ENCODE measurements at regions not wholly inside any gene's neighbourhood (a gene's known extent, or its start where the extent isn't known, plus 50 kb on each side); places are given as distances from the start of the nearest gene placed in this dataset.
A peak's percentile ranks its signal among the peaks of the same experiment; 100 is the strongest.

DNA sequence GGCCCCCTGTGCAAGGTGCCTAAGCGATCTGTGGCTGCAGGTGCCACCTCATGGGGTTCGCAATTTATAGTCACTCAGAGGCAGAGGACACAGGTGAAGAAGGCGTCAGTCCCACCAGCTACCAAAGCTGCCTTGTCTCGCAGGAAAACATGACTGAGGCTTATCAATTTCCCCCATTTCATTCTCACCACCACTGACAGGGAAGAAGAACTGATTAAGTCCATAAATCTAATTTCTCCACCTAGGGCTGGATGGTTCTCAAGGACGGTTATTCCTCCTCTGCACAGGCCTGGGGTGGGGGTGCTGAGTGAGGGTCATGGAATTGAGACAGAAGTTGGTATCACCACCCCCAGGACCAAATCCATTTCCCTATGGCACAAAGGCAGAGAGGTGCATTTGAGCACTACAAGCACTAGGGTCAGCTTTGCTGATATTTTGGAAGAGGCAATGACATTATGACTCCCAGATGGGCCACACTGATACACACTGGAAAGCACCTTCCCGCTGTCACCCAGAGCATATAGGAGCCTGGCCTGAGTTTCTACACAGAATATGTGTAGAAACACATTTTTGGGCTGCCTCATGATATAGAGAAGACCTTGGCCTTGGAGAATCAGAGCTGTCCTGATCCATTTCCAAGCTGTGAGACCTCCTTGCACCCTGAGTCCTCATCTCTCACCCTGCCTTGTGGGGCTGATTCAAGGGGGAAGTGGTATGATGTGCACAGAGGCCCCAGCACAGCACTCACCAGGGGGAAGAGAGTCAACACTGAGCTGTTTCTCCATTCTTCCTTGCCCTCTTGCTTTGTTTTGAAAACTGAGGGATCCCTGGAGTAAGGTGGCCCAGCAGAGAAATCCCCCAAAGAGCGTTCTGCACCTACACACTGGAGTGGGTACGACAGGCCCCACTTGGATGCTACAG lies 59.4 kb downstream of the PITPNM2 start:
- no peak overlapping the region for H3K27ac ChIP-seq (ENCODE audit: low read length)
- H3K4me1 ChIP-seq (ENCODE audit: control insufficient read depth in 1 of 2, insufficient read depth in 2 of 2, low read length in 2 of 2): peaks cover 10 to 29% of the 10 kb centered on the region in 2 donors
- H3K27me3 ChIP-seq (ENCODE audit: low read depth, low read length): no peaks in the 10 kb centered on the region
- H3K4me3 ChIP-seq (ENCODE audit: low read depth in 1 of 2, low read length in 2 of 2): no peak overlapping the region
- H3K36me3 ChIP-seq (ENCODE audit: control insufficient read depth in 1 of 2, insufficient read depth in 2 of 2, low read length in 2 of 2): no peaks in the 10 kb centered on the region
- no peaks in the 10 kb centered on the region for H3K9me3 ChIP-seq (ENCODE audit: control insufficient read depth in 1 of 2, low read length in 2 of 2)

DNA sequence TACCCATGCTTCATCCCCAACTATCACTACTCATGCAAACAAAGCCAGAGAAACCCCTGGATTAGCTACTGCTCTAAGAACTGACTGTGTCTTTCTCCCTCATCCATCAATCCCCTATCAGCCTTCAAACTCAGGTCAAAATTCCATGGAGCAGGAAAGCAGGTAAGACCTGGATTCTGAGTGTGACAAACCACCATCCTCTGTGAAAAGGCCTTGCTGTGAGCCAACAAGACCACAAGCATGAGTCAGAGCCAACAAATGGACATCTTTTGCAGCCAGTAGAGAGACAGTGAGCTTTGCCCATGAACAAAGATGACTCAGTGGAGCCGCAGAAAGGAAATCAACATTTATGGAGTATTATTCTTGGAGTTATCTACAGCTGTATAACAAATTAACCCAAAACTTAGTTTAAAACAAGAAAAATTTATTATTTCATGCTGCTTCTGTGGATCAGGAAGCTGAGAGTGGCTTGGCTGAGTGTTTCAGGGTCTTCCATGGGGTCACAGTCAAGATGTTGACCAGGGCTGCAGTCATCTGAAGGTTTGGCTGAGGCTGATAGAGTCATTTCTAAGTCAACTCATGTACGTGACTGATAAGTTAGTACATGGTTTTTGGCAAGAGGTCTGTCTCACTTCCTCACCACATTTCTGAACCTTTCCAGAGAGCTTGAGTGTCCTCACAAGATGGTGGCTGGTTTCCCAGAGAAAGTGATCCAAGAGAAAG lies 61.1 kb downstream of the PITPNM2 start:
- H3K36me3 ChIP-seq (ENCODE audit: control insufficient read depth in 1 of 2, insufficient read depth in 2 of 2, low read length in 2 of 2): no peaks in the 10 kb centered on the region
- H3K9me3 ChIP-seq (ENCODE audit: control insufficient read depth in 1 of 2, low read length in 2 of 2): no peaks in the 10 kb centered on the region
- no peaks in the 10 kb centered on the region for H3K27me3 ChIP-seq (ENCODE audit: low read depth, low read length)
- H3K4me1 ChIP-seq (ENCODE audit: control insufficient read depth in 1 of 2, insufficient read depth in 2 of 2, low read length in 2 of 2): peaks cover 7 to 17% of the 10 kb centered on the region in 2 donors
- H3K27ac ChIP-seq (ENCODE audit: low read length): no peak overlapping the region
- H3K4me3 ChIP-seq (ENCODE audit: low read depth in 1 of 2, low read length in 2 of 2): no peak overlapping the region

DNA sequence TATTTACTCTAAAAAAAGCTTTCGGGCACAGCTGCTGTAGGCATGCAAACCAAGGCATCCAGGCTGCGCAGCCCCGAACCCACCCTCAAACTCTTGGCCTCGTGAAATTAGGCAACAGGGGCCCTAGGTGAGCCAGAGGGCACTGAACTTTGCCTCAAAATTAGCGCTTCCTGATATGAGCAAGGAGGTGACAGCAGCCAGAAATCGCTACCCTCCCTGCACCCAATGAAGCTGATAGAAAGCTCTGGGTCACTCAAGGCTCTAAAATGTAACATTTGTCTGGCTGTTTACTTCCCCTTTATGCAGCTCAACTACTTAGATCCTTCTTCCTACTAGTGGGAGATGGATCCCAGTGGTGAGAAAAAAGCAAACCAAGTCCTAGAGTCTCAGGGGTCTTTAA lies 61.8 kb downstream of the PITPNM2 start:
- Histone ChIP-seq H3K27me3 (ENCODE audit: low read depth, low read length) (no peaks in the 10 kb centered on the region), H3K4me1 (ENCODE audit: control insufficient read depth in 1 of 2, insufficient read depth in 2 of 2, low read length in 2 of 2) (peaks cover under 1 to 17% of the 10 kb centered on the region in 2 donors), H3K9me3 (ENCODE audit: control insufficient read depth in 1 of 2, low read length in 2 of 2) (no peaks in the 10 kb centered on the region), H3K4me3 (ENCODE audit: low read depth in 1 of 2, low read length in 2 of 2) (no peak overlapping the region), H3K36me3 (ENCODE audit: control insufficient read depth in 1 of 2, insufficient read depth in 2 of 2, low read length in 2 of 2) (no peaks in the 10 kb centered on the region), H3K27ac (ENCODE audit: low read length) (no peak overlapping the region)

DNA sequence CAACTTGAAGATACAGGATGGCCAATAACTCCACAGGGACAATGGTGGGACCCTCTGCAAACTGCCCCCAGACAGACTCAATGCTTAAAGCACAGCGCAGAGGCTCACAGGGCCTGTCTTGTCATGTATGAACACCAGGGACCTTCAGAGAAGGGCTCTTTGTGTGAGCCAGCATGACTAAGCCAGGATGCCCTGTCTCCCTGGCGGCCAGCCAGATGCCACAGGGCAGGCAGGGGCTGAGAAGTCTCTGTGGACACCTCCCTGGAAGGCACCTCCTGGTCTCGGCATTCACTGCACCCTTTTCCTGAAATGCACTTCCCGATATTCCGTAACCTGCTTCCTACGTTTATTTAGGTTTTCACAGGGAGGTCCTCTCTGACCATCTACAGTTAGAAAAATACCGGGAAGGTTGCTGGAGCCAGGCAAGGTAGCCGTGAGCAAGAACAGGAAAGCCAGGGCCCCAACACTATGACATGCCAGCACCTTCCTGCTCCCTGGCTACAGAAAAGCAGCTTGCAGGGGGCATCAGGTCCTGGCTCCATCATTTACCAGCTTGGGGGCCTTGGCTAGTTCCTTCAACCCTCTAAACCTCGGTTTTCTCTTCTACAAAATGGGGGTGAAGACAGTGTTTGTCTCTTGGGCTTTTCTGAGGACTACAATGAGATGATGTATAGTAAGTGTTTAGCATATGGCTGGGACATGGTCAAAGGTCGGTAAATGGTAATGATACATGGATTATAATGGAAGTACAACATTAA lies 65.0 kb downstream of the PITPNM2 start:
- Histone ChIP-seq H3K27ac (ENCODE audit: low read length) (no peak overlapping the region), H3K4me1 (ENCODE audit: control insufficient read depth in 1 of 2, insufficient read depth in 2 of 2, low read length in 2 of 2) (peaks cover 3 to 19% of the 10 kb centered on the region in 2 donors), H3K36me3 (ENCODE audit: control insufficient read depth in 1 of 2, insufficient read depth in 2 of 2, low read length in 2 of 2) (no peaks in the 10 kb centered on the region), H3K4me3 (ENCODE audit: low read depth in 1 of 2, low read length in 2 of 2) (no peak overlapping the region), H3K27me3 (ENCODE audit: low read depth, low read length) (no peaks in the 10 kb centered on the region), H3K9me3 (ENCODE audit: control insufficient read depth in 1 of 2, low read length in 2 of 2) (no peaks in the 10 kb centered on the region)

DNA sequence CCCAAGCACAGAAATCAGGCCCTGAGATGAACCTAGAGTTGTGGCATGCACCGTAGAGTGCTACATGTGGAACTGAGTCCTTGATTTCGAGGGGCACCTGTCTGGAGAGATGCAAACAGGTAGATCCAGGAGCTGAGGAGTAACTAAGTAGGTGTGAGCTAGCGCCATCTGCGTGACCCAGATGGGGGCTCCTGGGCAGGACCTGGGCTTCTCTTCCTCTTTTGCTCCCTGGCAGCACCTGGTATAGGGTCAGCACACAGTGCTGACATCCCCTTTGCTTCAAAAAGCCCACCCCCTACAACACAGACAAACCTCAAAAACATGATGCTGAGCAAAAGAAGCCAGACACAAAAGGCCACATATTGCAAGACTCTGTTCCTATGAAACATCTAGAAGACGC lies 65.8 kb downstream of the PITPNM2 start:
- no peaks in the 10 kb centered on the region for H3K27me3 ChIP-seq (ENCODE audit: low read depth, low read length)
- H3K4me1 ChIP-seq (ENCODE audit: control insufficient read depth in 1 of 2, insufficient read depth in 2 of 2, low read length in 2 of 2): peaks cover 3 to 19% of the 10 kb centered on the region in 2 donors
- H3K36me3 ChIP-seq (ENCODE audit: control insufficient read depth in 1 of 2, insufficient read depth in 2 of 2, low read length in 2 of 2): no peaks in the 10 kb centered on the region
- H3K9me3 ChIP-seq (ENCODE audit: control insufficient read depth in 1 of 2, low read length in 2 of 2): no peaks in the 10 kb centered on the region
- H3K4me3 ChIP-seq (ENCODE audit: low read depth in 1 of 2, low read length in 2 of 2): no peak overlapping the region
- no peak overlapping the region for H3K27ac ChIP-seq (ENCODE audit: low read length)

DNA sequence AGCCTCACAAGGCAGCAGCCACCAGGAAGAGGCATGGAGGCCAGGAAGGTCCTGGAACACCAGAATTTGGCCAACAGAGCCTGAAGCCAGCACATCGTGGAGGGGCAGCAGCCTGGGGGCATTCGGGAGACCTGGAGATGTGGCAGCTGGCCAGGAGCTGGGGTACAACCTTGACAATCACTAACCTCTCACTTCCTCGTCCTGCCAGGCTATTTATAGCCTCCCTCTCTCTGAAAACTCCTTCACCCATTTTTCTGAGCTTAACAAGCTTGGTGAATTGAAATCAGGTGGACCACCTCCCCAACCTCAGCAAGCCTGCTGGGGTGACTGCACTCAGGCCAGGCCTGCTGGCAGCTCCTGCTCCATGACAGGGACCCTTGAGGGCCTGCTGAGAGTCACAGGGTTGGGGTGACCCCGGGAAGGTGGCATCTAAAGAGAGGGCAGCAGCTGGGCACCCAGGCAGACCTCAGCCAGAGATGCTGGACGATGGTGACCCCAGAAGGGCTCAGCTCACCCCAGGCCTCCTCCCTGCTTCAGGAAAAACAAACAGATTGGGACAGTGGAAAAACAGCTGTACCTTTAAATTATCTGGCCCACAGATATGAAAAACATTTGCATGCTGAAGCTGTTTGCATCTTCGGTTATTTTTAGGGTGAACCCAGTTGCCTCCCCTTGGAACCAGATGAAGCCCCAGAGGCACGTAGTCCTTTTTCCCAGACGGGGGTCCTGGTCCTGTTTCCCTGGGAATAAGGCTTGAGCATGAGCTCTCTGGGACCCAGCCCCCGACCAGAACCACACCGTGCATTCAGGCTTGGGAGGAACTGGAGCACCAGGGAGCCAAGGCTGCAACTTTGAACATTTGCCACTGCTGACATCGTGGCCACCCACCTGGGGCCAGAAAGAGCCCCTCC lies 67.0 kb downstream of the PITPNM2 start:
- Histone ChIP-seq H3K4me1 (ENCODE audit: control insufficient read depth in 1 of 2, insufficient read depth in 2 of 2, low read length in 2 of 2) (peaks cover 3 to 19% of the 10 kb centered on the region in 2 donors), H3K27ac (ENCODE audit: low read length) (no peak overlapping the region), H3K9me3 (ENCODE audit: control insufficient read depth in 1 of 2, low read length in 2 of 2) (no peaks in the 10 kb centered on the region), H3K4me3 (ENCODE audit: low read depth in 1 of 2, low read length in 2 of 2) (peak overlapping the region in 1 of 2 donors; percentile 7), H3K36me3 (ENCODE audit: control insufficient read depth in 1 of 2, insufficient read depth in 2 of 2, low read length in 2 of 2) (no peaks in the 10 kb centered on the region), H3K27me3 (ENCODE audit: low read depth, low read length) (no peaks in the 10 kb centered on the region)

DNA sequence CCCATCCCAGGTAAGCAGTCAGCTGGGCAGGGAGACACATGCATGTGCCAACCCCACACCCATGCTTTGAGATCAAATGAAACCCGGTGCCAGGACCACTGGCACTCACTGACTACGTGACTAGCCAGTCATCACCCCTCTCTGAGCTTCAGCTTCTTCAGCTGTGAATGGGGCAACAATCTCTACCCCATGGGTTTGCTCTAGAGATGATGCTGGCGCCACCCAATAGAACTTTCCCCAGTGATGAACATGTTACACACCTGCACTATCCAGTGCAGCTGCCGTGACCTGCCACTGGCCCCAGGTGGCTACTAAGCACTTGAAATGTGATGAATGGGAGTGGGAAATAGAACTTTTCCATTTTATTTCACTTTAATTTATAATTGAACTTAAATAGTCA lies 70.3 kb downstream of the PITPNM2 start:
- Histone ChIP-seq H3K4me1 (ENCODE audit: control insufficient read depth in 1 of 2, insufficient read depth in 2 of 2, low read length in 2 of 2) (peaks cover 10 to 41% of the 10 kb centered on the region in 2 donors), H3K36me3 (ENCODE audit: control insufficient read depth in 1 of 2, insufficient read depth in 2 of 2, low read length in 2 of 2) (no peaks in the 10 kb centered on the region), H3K9me3 (ENCODE audit: control insufficient read depth in 1 of 2, low read length in 2 of 2) (no peaks in the 10 kb centered on the region), H3K27me3 (ENCODE audit: low read depth, low read length) (no peaks in the 10 kb centered on the region), H3K4me3 (ENCODE audit: low read depth in 1 of 2, low read length in 2 of 2) (no peak overlapping the region), H3K27ac (ENCODE audit: low read length) (no peak overlapping the region)

DNA sequence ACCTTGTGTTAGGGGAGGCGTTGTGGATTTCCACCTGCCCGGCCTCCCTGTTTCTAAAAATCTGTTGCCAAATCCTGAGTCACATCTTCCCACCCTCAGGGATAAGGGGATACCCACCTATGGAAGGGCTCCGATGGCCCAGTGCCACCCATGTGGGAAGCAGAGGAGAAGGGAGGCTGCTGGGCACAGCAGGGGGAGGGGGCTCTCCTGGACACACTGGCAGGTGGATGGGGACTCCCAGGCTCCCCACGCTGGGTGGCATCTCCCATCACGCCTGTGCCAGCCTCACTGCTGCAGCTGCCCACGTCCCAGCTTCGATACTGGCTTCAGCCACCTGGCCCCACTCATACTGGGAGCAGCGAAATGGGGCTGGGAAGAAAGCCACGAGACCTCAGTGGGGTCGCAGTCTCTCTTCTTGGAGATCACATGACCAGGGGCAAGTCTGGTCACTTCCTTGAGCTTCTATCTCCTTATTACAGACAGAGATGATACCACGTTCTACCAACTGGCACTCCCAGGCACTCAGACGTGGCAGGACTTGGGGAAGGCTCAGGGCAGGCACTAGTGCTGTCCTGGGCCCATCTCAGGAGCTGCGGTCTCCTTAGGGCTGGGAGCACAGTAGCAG lies 72.2 kb downstream of the PITPNM2 start:
- H3K4me3 ChIP-seq (ENCODE audit: low read depth in 1 of 2, low read length in 2 of 2): no peak overlapping the region
- no peaks in the 10 kb centered on the region for H3K9me3 ChIP-seq (ENCODE audit: control insufficient read depth in 1 of 2, low read length in 2 of 2)
- H3K27me3 ChIP-seq (ENCODE audit: low read depth, low read length): no peaks in the 10 kb centered on the region
- no peak overlapping the region for H3K27ac ChIP-seq (ENCODE audit: low read length)
- H3K4me1 ChIP-seq (ENCODE audit: control insufficient read depth in 1 of 2, insufficient read depth in 2 of 2, low read length in 2 of 2): peaks cover 7 to 41% of the 10 kb centered on the region in 2 donors
- H3K36me3 ChIP-seq (ENCODE audit: control insufficient read depth in 1 of 2, insufficient read depth in 2 of 2, low read length in 2 of 2): no peaks in the 10 kb centered on the region

DNA sequence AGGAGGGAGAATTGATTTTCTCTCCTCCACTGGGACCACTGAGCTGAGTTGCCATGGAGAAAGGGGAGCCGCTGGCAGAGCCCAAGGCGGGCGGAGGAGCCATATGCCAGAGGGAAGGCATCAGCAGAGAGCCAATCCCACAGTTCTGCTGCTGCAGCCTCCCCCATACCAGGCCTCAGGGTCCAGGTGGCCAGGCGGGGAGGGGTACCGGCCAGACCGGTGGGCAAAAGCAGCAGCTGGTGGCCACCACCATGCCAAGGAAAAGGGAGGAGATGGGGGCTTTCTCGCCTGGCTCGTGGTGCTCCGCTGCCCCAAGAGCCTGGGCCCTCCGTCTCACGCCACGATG lies 72.8 kb downstream of the PITPNM2 start:
- Histone ChIP-seq H3K9me3 (ENCODE audit: control insufficient read depth in 1 of 2, low read length in 2 of 2) (no peaks in the 10 kb centered on the region), H3K27me3 (ENCODE audit: low read depth, low read length) (no peaks in the 10 kb centered on the region), H3K36me3 (ENCODE audit: control insufficient read depth in 1 of 2, insufficient read depth in 2 of 2, low read length in 2 of 2) (no peaks in the 10 kb centered on the region), H3K27ac (ENCODE audit: low read length) (no peak overlapping the region), H3K4me3 (ENCODE audit: low read depth in 1 of 2, low read length in 2 of 2) (no peak overlapping the region), H3K4me1 (ENCODE audit: control insufficient read depth in 1 of 2, insufficient read depth in 2 of 2, low read length in 2 of 2) (peaks cover 7 to 39% of the 10 kb centered on the region in 2 donors)

DNA sequence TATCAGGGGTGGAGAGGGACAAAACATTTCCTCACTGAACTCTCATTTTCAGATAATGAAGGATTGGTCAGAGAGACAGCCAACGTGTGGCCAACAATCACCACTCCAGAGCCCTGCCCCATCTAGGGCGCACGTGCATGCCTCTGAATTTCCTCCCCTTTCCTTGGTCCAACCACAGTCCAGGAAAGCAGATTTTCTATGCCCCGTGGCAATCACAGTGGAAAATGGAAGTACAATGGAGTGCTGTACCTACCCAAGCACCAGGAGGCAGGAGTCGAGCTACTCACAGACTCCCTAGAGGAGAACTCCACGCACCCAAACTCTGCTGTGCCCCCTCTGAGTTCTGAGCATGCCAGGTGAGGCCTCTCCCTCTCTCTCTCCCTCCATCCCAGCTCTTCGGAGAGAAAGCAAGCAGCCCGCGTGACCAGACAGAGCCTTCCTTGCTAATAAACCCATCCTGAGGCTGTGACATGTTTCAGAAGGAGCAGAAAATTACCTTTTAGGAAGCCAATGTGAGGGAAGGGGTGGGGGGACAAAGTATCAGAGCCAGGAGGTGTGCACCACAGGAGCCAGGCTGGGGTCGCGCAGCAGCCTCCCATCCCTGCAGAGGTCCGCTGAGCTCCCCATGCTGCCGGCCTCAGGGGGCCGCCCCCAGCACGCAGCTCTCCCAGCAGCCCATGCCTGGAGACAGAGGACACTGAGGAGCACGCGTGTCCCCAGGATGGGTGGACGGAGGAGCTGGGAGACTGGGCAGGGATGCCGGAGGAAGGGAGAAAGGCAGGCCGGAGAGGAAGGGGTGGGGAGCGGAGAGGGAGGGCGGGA lies 73.4 kb downstream of the PITPNM2 start:
- Histone ChIP-seq H3K4me3 (ENCODE audit: low read depth in 1 of 2, low read length in 2 of 2) (no peak overlapping the region), H3K27ac (ENCODE audit: low read length) (no peak overlapping the region)

More for the DNA sequence above, 73.4 kb downstream of the PITPNM2 start:
- no peaks in the 10 kb centered on the region for H3K9me3 ChIP-seq (ENCODE audit: control insufficient read depth in 1 of 2, low read length in 2 of 2)
- no peaks in the 10 kb centered on the region for H3K27me3 ChIP-seq (ENCODE audit: low read depth, low read length)
- H3K4me1 ChIP-seq (ENCODE audit: control insufficient read depth in 1 of 2, insufficient read depth in 2 of 2, low read length in 2 of 2): peaks cover 7 to 39% of the 10 kb centered on the region in 2 donors
- H3K36me3 ChIP-seq (ENCODE audit: control insufficient read depth in 1 of 2, insufficient read depth in 2 of 2, low read length in 2 of 2): no peaks in the 10 kb centered on the region
